LNCAP (cell line): ENCODE measurements at regions not wholly inside any gene's neighbourhood (a gene's known extent, or its start where the extent isn't known, plus 50 kb on each side); places are given as distances from the start of the nearest gene placed in this dataset.

Source experiments
- TF ChIP-seq, protein P1 (sequence below): fragments of 450-650 bp; IDR thresholded peaks from 2 replicates; pipeline ENCODE4 v1.5.1; 2017; ENCODE audit warnings: mild to moderate bottlenecking

DNA sequence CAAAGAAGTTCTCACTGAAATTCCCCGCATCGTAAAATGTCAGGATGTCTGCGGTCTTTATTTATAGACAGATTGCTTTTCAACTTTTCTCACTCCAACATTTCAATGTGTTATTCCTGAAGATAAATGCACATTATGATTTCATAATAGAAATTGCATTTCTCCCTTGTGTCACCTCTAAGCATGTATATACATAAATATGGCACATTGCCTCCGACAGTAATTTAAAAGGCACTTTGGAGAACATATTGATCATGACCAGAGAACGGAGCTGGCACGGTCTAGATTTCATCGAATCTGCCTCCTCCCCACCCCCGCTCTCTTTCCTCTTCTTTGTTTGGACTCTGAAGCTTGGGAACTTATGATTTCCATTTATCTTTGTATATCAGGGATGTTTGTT is 54.9 kb upstream of the IGSF21 start:
- TF ChIP-seq, protein P1, sequence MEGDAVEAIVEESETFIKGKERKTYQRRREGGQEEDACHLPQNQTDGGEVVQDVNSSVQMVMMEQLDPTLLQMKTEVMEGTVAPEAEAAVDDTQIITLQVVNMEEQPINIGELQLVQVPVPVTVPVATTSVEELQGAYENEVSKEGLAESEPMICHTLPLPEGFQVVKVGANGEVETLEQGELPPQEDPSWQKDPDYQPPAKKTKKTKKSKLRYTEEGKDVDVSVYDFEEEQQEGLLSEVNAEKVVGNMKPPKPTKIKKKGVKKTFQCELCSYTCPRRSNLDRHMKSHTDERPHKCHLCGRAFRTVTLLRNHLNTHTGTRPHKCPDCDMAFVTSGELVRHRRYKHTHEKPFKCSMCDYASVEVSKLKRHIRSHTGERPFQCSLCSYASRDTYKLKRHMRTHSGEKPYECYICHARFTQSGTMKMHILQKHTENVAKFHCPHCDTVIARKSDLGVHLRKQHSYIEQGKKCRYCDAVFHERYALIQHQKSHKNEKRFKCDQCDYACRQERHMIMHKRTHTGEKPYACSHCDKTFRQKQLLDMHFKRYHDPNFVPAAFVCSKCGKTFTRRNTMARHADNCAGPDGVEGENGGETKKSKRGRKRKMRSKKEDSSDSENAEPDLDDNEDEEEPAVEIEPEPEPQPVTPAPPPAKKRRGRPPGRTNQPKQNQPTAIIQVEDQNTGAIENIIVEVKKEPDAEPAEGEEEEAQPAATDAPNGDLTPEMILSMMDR = no peak

DNA sequence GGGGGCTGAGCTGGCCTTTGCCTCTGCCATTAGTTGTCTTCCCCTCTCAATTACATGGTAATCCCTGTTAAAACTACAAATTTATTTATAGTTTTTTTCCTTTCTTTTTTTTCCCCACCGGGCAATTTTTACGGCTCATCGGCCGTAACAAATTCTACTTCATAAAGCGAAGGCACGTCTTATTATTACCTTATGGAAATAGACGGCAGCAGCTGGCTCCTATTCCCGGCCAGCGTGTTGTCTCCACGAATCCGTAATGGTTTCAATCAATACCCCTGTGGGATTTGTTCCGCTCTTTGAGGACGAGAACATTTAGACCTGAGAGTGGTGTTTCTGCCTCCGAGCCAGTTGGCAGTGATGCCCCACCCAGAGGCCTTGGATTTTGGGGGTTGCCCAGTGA is 52.4 kb upstream of the IGSF21 start:
- TF ChIP-seq, protein P1 = no peak

DNA sequence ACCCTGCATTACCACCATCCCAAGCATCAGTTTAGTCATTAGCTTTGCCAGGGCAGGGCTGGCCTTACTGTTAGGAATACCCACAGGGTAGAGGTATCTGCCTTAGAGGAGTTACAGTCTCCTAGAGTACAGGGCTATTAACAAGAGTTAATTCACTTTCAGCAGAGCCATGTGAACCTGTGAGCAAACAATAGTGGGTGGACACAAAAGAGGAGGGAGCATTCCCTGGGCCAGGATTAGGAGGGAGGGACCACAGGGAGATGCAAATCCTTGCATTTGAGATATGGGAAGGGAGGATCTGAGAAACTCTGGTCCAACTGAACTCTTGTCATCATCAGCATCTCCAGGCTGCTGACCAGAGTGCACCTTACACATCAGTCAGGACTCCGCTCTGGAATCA is 51.1 kb upstream of the IGSF21 start:
- TF ChIP-seq, protein P1 = no peak

DNA sequence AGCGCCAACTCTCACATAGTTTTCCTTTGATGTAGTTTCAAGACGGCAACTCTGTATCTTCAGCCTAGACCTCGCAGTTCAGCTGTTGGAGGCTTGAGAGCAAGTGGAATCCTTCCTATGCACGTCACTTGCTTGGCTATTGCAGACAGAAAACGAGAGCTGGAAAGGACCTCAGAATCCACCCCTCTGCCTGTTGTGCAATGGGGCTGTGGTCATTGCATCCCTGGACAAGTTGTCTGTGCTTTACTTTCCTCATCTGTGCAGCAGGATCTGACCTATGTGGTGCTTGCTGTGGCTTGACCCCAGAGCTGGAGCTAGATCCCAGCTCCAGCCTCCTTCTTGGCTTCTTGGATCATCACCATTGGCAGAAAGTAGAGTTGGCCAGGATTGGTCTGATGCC is 50.0 kb upstream of the IGSF21 start:
- TF ChIP-seq, protein P1 = no peak
